Tibial nerve (tissue), 4 donors: ENCODE measurements at regions not wholly inside any gene's neighbourhood (a gene's known extent, or its start where the extent isn't known, plus 50 kb on each side); places are given as distances from the start of the nearest gene placed in this dataset.

Experiments used
- DNase-seq, 2 donors: peaks; one replicate each; pipeline ENCODE4 v3.0.0-alpha.2; 2019; ENCODE audit warnings: low spot score in 2 of 2
- H3K27ac ChIP-seq, 4 donors: fragments of 200-600 bp; sonication (generic) in 3 of 4; one replicate each; pipeline ENCODE4 v1.5.1; 2017 to 2019; ENCODE audit warnings: mild to moderate bottlenecking in 1 of 4
- H3K27me3 ChIP-seq, 2 donors: fragments of 200-600 bp; sonication (generic) in 1 of 2; one replicate each; pipeline versions ENCODE4 v1.5.1 to v1.6.0; 2017 to 2019
- H3K36me3 ChIP-seq, 3 donors: fragments of 200-600 bp; sonication (generic); one replicate each; pipeline ENCODE4 v1.5.1; 2018 to 2019
- H3K4me1 ChIP-seq, 4 donors: fragments of 200-600 bp; sonication (generic) in 3 of 4; one replicate each; pipeline ENCODE4 v1.5.1; 2017 to 2019
- H3K4me3 ChIP-seq, 4 donors: fragments of 200-600 bp; sonication (generic) in 3 of 4; one replicate each; pipeline ENCODE4 v1.5.1; 2017 to 2019; ENCODE audit warnings: mild to moderate bottlenecking in 1 of 4, moderate library complexity in 1 of 4
- H3K9me3 ChIP-seq, 4 donors: fragments of 200-600 bp; sonication (generic) in 3 of 4; one replicate each; pipeline ENCODE4 v1.5.1; 2017 to 2019
- CTCF ChIP-seq, 5 experiments: fragments of 200-600 bp in 3 of 5; fragments of 450-650 bp in 2 of 5; sonication (generic) in 3 of 5; IDR thresholded peaks; one replicate each; pipeline ENCODE4 v1.5.1; 2016 to 2019; ENCODE audit warnings: antibody characterized with exemption in 5 of 5, mild to moderate bottlenecking in 3 of 5, moderate library complexity in 2 of 5
- EP300 ChIP-seq, 2 donors: sonication (generic); formaldehyde crosslinking; IDR thresholded peaks; one replicate each; pipeline ENCODE4 v1.6.1; 2017; ENCODE audit warnings: antibody characterized with exemption in 2 of 2, mild to moderate bottlenecking in 1 of 2
- POLR2A ChIP-seq, 2 donors: fragments of 450-650 bp; IDR thresholded peaks; one replicate each; pipeline ENCODE4 v1.6.1; 2017; ENCODE audit warnings: antibody characterized with exemption in 2 of 2, mild to moderate bottlenecking in 2 of 2, moderate library complexity in 2 of 2
- WGBS, 2 donors: methylation state at CpG; one replicate each; pipeline ENCODE4 v1.1.5; 2018; 5-methylcytosine and 5-hydroxymethylcytosine counted together

GRCh38 chr15:47516972-47517371 lies 200.3 kb upstream of the SEMA6D start:
- Histone ChIP-seq H3K27ac (peak overlapping the region in 1 of 4 donors; percentile 25), H3K36me3 (no peaks in the 10 kb centered on the region), H3K27me3 (no peaks in the 10 kb centered on the region), H3K4me1 (peaks cover 0 to 20% (median 0%) of the 10 kb centered on the region in 4 donors), H3K4me3 (no peak overlapping the region), H3K9me3 (no peaks in the 10 kb centered on the region)
- 35 to 67% methylated on average over 1 of the region's 1 CpG for whole genome bisulfite sequencing, 2 donors
- no peak for TF ChIP-seq CTCF (IDR thresholded peaks at IDR 0.05)
- TF ChIP-seq EP300 (IDR thresholded peaks at IDR 0.05), result no peak
- no peak for TF ChIP-seq POLR2A (IDR thresholded peaks at IDR 0.05)
- no peak for DNase-seq

- no peak for DNase-seq
- H3K9me3 ChIP-seq, result no peaks in the 10 kb centered on the region
- peak overlapping the region in 1 of 4 donors; percentile 25 for H3K27ac ChIP-seq
- H3K36me3 ChIP-seq, result no peaks in the 10 kb centered on the region
- no peak overlapping the region for H3K4me3 ChIP-seq
- 16% methylated on average over 1 of the region's 1 CpG for WGBS, 2 donors
- H3K27me3 ChIP-seq, result no peaks in the 10 kb centered on the region
- TF ChIP-seq POLR2A (IDR thresholded peaks at IDR 0.05) (no peak), EP300 (IDR thresholded peaks at IDR 0.05) (no peak), CTCF (IDR thresholded peaks at IDR 0.05) (no peak)
- H3K4me1 ChIP-seq, result peaks cover 0 to 20% (median 0%) of the 10 kb centered on the region in 4 donors
Observed at GRCh38 chr15:47517737-47518136, 199.6 kb upstream of the SEMA6D start.

- Histone ChIP-seq H3K36me3 (no peaks in the 10 kb centered on the region), H3K27me3 (no peaks in the 10 kb centered on the region), H3K4me1 (no peaks in the 10 kb centered on the region), H3K9me3 (no peaks in the 10 kb centered on the region), H3K27ac (no peak overlapping the region), H3K4me3 (no peak overlapping the region)
- TF ChIP-seq EP300 (IDR thresholded peaks at IDR 0.05) (peak in 1 of 2 donors; percentile 28), CTCF (IDR thresholded peaks at IDR 0.05) (no peak)
- 68 to 75% methylated on average over 12 of the region's 12 CpGs for WGBS, 2 donors
- DNase-seq, result no peak
Observed at GRCh38 chr15:47523681-47524475, 193.4 kb upstream of the SEMA6D start.

GRCh38 chr15:47529241-47529640 lies 188.1 kb upstream of the SEMA6D start:
- no peaks in the 10 kb centered on the region for H3K27me3 ChIP-seq
- 91 to 100% methylated on average over 1 of the region's 1 CpG for WGBS, 2 donors
- H3K27ac ChIP-seq, result no peak overlapping the region
- H3K4me3 ChIP-seq, result no peak overlapping the region
- H3K36me3 ChIP-seq, result no peaks in the 10 kb centered on the region
- no peaks in the 10 kb centered on the region for H3K9me3 ChIP-seq
- no peak for DNase-seq
- H3K4me1 ChIP-seq, result no peaks in the 10 kb centered on the region
- TF ChIP-seq CTCF (IDR thresholded peaks at IDR 0.05), result no peak

- no peak for DNase-seq
- H3K9me3 ChIP-seq, result no peaks in the 10 kb centered on the region
- WGBS, 2 donors, result 97 to 100% methylated on average over 2 of the region's 2 CpGs
- TF ChIP-seq POLR2A (IDR thresholded peaks at IDR 0.05), result no peak
- no peak for TF ChIP-seq EP300 (IDR thresholded peaks at IDR 0.05)
- TF ChIP-seq CTCF (IDR thresholded peaks at IDR 0.05), result no peak
- H3K4me3 ChIP-seq, result no peak overlapping the region
- no peak overlapping the region for H3K27ac ChIP-seq
- H3K4me1 ChIP-seq, result no peaks in the 10 kb centered on the region
- H3K36me3 ChIP-seq, result no peaks in the 10 kb centered on the region
- no peaks in the 10 kb centered on the region for H3K27me3 ChIP-seq
Observed at GRCh38 chr15:47534673-47535072, 182.6 kb upstream of the SEMA6D start.
